ENCODE measurements at regions not wholly inside any gene's neighbourhood (a gene's known extent, or its start where the extent isn't known, plus 50 kb on each side); places are given as distances from the start of the nearest gene placed in this dataset.
"Not testable (repeated sequence)": the region's sequence is repeated elsewhere in the genome, so short reads cannot be mapped to it uniquely, and the experiment has no call there.

GRCh38 chr19:28084659-28085157, 1128.2 kb downstream of the UQCRFS1 start:
- DNase-seq (ENCODE audit: low spot score), result not testable (repeated sequence)

GRCh38 chr19:28076628-28077027, 1136.3 kb downstream of the UQCRFS1 start:
- DNase-seq (ENCODE audit: low spot score), result no peak

GRCh38 chr19:28075229-28075628, 1137.7 kb downstream of the UQCRFS1 start:
- DNase-seq (ENCODE audit: low spot score), result no peak

GRCh38 chr19:28074773-28075172, 1138.2 kb downstream of the UQCRFS1 start:
- no peak for DNase-seq (ENCODE audit: low spot score)

- no peak for DNase-seq (ENCODE audit: low spot score)
Measured at GRCh38 chr19:28067882-28068281, 1145.1 kb downstream of the UQCRFS1 start.

DNA sequence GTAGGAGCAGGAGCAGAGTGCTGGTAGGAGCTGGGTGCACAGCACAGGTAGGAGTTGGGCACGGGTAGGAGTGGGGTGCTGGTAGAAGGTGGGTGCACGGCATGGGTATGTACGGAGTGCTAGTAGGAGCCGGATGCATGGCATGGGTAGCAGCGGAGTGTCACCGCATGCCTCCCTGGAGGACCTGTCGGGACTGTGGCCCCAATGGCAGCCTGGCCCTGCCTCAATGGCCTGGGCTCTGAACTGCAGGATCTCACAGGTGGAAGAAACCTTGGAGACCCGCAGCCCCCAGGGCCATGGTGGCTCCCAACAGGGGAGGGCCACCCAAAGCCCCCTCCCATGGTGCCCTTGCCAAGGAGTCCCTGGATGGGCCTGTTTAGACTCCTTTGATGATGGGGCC, 1146.0 kb downstream of the UQCRFS1 start:
- no peak for DNase-seq (ENCODE audit: low spot score)

DNA sequence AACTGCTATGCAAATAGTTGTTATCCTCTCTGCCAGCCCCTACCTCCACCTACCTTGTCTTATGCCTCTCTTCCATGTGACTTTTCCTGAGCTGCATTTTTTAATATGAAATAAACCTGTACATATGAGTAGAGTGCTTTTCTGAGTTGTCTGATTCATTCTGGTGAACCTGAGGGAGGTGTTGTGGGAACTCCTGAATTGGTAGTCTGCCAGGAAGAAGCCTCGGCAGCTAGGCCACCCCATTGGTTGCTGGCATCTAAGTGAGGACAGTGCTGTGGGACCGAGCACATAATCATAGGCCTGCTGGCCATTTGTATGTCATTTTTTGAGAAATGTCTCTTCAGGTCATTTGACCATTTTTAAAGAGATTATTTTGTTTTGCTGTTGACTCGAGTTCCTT, 1146.8 kb downstream of the UQCRFS1 start:
- no peak for DNase-seq (ENCODE audit: low spot score)

- no peak for DNase-seq (ENCODE audit: low spot score)
Measured at GRCh38 chr19:28065026-28065425, 1147.9 kb downstream of the UQCRFS1 start.

- DNase-seq (ENCODE audit: low spot score), result no peak
Measured at GRCh38 chr19:28063702-28064101, 1149.2 kb downstream of the UQCRFS1 start.

DNA sequence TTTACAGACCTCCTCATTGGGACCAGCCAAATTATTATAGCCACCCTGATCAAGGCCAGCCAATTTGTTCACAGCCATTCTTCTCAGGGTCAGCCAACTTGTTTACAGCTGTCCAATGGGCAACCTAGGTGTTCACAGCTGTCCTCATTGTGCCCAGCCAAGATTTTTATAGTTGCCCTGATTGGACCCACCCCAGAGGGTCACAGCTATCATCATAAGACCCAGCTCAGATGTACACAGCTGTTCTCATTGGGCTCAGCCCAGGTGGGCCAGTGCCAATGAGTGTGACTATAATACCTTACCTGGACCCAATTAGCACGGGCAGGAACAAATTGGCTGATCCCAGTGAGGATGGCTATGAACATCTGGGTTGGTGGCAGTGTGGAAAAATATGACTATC, 1151.8 kb downstream of the UQCRFS1 start:
- DNase-seq (ENCODE audit: low spot score), result no peak

DNA sequence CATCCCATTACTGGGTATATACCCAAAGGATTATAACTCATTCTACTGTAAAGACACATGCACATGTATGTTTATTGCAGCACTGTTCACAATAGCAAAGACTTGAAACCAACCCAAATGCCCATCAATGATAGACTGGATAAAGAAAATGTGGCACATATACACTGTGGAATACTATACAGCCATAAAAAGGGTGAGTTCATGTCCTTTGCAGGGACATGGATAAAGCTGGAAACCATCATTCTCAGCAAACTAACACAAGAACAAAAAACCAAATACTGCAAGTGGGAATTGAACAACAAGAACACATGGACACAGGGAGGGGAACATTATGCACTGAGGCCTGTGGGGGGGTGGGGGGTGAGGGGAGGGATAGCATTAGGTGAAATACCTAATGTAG, 1155.9 kb downstream of the UQCRFS1 start:
- not testable (repeated sequence) for DNase-seq (ENCODE audit: low spot score)

GRCh38 chr19:28051047-28051446, 1161.9 kb downstream of the UQCRFS1 start:
- DNase-seq (ENCODE audit: low spot score), result no peak

DNA sequence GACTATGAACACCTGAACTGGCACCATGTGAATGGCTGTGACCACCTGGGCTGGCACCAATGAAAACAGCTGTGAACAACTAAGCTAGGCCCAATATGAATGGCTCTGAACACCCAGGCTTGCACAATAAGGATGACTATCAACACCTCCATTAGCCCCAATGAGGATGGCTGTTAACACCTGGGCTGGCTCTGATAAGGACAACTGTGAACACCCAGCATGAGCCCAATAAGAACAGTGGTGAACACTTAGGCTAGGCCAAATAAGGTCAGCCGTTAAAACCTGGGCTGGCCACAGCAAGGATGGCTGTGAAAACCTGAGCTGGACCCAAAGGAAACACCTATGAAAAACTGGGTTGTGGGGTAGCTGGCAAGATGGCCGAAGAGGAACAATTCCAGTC, 1163.1 kb downstream of the UQCRFS1 start:
- no peak for DNase-seq (ENCODE audit: low spot score)

- DNase-seq (ENCODE audit: low spot score), result no peak
Measured at GRCh38 chr19:28046932-28047331, 1166.0 kb downstream of the UQCRFS1 start.

- no peak for DNase-seq (ENCODE audit: low spot score)
Measured at GRCh38 chr19:28045621-28046020, 1167.3 kb downstream of the UQCRFS1 start.

- no peak for DNase-seq (ENCODE audit: low spot score)
Measured at GRCh38 chr19:28044477-28044876, 1168.5 kb downstream of the UQCRFS1 start.

GRCh38 chr19:28042516-28042915, 1170.4 kb downstream of the UQCRFS1 start:
- DNase-seq (ENCODE audit: low spot score), result no peak

- DNase-seq (ENCODE audit: low spot score), result no peak
Measured at GRCh38 chr19:28039677-28040381, 1173.1 kb downstream of the UQCRFS1 start.

DNA sequence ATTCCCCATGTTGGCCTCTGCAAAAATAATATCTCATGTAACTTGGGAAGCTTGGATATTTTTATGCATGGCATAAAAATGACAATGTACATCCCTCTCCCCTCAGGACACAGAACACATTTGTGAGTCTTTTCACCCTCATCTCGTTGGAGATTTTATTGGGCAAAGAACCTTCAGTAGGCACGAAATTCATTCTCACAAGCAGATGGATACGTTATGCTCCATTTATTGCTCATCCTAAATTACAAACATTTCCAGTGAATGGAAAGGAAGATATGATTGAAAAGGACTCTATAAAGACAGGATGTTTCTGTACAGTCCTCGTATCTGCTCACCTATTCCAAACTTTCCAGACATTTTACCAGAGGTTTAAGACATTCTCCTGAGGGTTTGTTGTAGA, 1175.8 kb downstream of the UQCRFS1 start:
- no peak for DNase-seq (ENCODE audit: low spot score)

DNA sequence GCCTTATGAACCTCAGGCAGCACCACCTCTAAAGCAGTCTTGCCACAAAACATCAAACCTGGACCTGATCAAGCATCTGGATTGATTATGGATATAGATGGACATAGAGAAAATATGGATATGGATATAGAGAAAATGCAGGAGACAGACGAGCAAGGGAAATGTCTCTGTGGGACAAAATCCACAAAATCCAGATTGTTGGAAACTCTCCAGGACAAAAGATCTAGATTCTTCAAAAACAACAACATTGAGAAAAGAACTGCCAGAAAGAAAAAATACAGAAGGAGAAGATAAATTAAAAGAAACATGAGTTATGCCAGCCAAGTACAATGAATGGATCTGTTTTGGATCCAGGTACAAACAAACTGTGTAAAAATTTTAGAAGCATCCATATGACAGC, 1176.5 kb downstream of the UQCRFS1 start:
- DNase-seq (ENCODE audit: low spot score), result no peak

DNA sequence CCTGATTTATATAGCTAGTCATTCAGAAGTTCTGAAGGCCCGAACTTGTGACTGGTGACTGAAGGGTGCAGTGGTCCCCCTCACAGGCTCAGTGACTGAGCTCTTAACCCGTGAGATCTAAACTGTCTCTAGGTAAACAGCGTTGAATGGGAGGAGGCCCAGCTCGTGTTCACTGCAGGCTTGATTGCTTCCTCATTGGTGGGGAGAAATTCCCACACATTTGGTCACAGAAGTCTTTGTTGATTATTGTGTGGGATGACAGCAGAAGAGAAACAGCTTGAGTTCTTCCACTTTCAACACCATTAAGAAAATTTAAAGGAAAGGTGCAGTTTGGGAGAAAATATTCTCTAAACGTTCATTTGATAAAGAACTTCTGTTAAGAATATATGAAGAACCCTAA, 1178.0 kb downstream of the UQCRFS1 start:
- DNase-seq (ENCODE audit: low spot score), result no peak

- no peak for DNase-seq (ENCODE audit: low spot score)
Measured at GRCh38 chr19:28028881-28029444, 1184.0 kb downstream of the UQCRFS1 start.

DNA sequence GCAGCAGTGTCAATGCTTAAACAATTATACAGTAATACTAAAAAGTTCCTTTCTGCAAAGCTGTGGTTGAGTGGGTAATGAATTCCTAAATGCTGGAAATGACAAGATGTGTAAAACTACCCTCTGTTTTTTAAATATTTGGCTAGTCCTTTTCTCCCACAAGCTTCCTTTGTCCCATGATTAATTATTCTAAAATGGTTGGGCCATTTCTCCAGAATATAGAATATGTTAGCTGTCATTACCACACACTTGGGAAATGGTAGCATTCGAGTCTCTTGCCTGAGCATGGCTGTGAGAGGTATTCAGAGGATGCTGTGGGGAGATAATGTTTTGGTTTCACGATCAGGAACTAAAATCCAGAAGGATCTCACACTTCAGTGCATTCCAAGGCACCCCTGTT, 1185.8 kb downstream of the UQCRFS1 start:
- DNase-seq (ENCODE audit: low spot score), result no peak

GRCh38 chr19:28026636-28027035, 1186.3 kb downstream of the UQCRFS1 start:
- no peak for DNase-seq (ENCODE audit: low spot score)

Measured in left forelimb (tissue), 1 donor.